Sigmoid colon (tissue), 6 donors: ENCODE measurements at regions not wholly inside any gene's neighbourhood (a gene's known extent, or its start where the extent isn't known, plus 50 kb on each side); places are given as distances from the start of the nearest gene placed in this dataset.
"Not testable (repeated sequence)": the region's sequence is repeated elsewhere in the genome, so short reads cannot be mapped to it uniquely, and the experiment has no call there.

ENCODE experiments used
- DNase-seq: peaks from one replicate; pipeline ENCODE4 v3.0.0-alpha.2; 2019
- H3K27ac ChIP-seq, 4 donors: fragments of 200-600 bp; sonication (generic); one replicate each; pipeline ENCODE4 v1.5.1; 2016 to 2019; ENCODE audit warnings: mild to moderate bottlenecking in 1 of 4
- H3K27me3 ChIP-seq, 3 donors: fragments of 200-600 bp; sonication (generic); one replicate each; pipeline ENCODE4 v1.5.1; 2019; ENCODE audit warnings: mild to moderate bottlenecking in 1 of 3
- H3K36me3 ChIP-seq, 4 donors: fragments of 200-600 bp; sonication (generic); one replicate each; pipeline ENCODE4 v1.5.1; 2016 to 2019
- H3K4me1 ChIP-seq, 4 donors: fragments of 200-600 bp; sonication (generic); one replicate each; pipeline ENCODE4 v1.5.1; 2017 to 2019
- H3K4me3 ChIP-seq, 4 donors: fragments of 200-600 bp; sonication (generic); one replicate each; pipeline ENCODE4 v1.5.1; 2017 to 2019; ENCODE audit warnings: mild to moderate bottlenecking in 2 of 4, moderate library complexity in 1 of 4
- H3K9me3 ChIP-seq, 4 donors: fragments of 200-600 bp in 3 of 4; sonication (generic) in 3 of 4; one replicate each; pipeline versions ENCODE4 v1.5.1 to v1.6.1; 2013 to 2019
- EP300 ChIP-seq, 4 donors: sonication (generic); formaldehyde crosslinking; IDR thresholded peaks; one replicate each; pipeline ENCODE4 v1.6.1; 2017; ENCODE audit warnings: antibody characterized with exemption in 4 of 4
- POLR2A ChIP-seq, 2 donors: fragments of 450-650 bp; IDR thresholded peaks; one replicate each; pipeline ENCODE4 v1.6.1; 2016; ENCODE audit warnings: antibody characterized with exemption in 2 of 2, mild to moderate bottlenecking in 2 of 2, moderate library complexity in 2 of 2
- POLR2AphosphoS5 ChIP-seq, 4 donors: sonication (generic); formaldehyde crosslinking; IDR thresholded peaks; one replicate each; pipeline ENCODE4 v1.6.1; 2017; ENCODE audit warnings: antibody characterized with exemption in 4 of 4
- WGBS, 2 donors: extraction: QIAGEN DNeasy Blood & Tissue Kit; methylation state at CpG; one replicate each; pipeline ENCODE4 v1.1.7; 2013; 5-methylcytosine and 5-hydroxymethylcytosine counted together
- intact Hi-C: fragments of 100-400 bp; cut with DNase I; formaldehyde crosslinking; loops from one replicate; pipeline ENCODE4 v1.15.1; 2023
- TF ChIP-seq, protein P1 (sequence below), 4 experiments: fragments of 450-650 bp in 3 of 4; fragments of 200-600 bp in 1 of 4; IDR thresholded peaks; one replicate each; pipeline ENCODE4 v1.5.1; 2016 to 2019; ENCODE audit warnings: antibody characterized with exemption in 4 of 4, mild to moderate bottlenecking in 3 of 4, moderate library complexity in 2 of 4
- donor health status: healthy with polysubstance abuse.
- donor health status: healthy.

DNA sequence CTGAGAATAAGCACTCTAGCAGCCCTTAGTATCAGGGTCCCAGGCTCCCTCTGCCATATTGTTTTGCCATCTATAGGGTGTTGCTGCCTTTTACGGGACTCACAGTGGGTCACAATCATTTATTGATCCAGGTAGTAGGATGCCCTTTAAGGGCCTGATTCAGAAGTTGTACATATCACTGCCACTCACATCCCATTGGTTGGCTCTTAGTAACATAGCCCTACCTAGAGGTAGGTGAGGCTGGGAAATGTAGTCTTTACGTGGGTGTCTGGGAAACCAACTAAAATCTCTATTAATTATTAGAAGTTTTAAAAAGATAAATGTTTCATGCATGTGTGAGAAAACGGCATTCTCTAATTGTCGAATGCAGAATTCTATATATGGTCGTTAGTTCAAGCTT lies 78.8 kb upstream of the ATP5PO start:
- no peak overlapping the region for H3K27ac ChIP-seq
- no peaks in the 10 kb centered on the region for H3K9me3 ChIP-seq
- no peaks in the 10 kb centered on the region for H3K27me3 ChIP-seq
- intact Hi-C loops = no loop called here
- TF ChIP-seq POLR2AphosphoS5 (IDR thresholded peaks at IDR 0.05) = no peak
- no peak for TF ChIP-seq POLR2A (IDR thresholded peaks at IDR 0.05)
- TF ChIP-seq, protein P1, sequence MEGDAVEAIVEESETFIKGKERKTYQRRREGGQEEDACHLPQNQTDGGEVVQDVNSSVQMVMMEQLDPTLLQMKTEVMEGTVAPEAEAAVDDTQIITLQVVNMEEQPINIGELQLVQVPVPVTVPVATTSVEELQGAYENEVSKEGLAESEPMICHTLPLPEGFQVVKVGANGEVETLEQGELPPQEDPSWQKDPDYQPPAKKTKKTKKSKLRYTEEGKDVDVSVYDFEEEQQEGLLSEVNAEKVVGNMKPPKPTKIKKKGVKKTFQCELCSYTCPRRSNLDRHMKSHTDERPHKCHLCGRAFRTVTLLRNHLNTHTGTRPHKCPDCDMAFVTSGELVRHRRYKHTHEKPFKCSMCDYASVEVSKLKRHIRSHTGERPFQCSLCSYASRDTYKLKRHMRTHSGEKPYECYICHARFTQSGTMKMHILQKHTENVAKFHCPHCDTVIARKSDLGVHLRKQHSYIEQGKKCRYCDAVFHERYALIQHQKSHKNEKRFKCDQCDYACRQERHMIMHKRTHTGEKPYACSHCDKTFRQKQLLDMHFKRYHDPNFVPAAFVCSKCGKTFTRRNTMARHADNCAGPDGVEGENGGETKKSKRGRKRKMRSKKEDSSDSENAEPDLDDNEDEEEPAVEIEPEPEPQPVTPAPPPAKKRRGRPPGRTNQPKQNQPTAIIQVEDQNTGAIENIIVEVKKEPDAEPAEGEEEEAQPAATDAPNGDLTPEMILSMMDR (IDR thresholded peaks at IDR 0.05) = no peak
- TF ChIP-seq EP300 (IDR thresholded peaks at IDR 0.05) = no peak
- no peaks in the 10 kb centered on the region for H3K36me3 ChIP-seq
- no peaks in the 10 kb centered on the region for H3K4me1 ChIP-seq
- no peak for DNase-seq
- WGBS, 2 donors = 86 to 87% methylated on average over 5 of the region's 5 CpGs
- no peak overlapping the region for H3K4me3 ChIP-seq

DNA sequence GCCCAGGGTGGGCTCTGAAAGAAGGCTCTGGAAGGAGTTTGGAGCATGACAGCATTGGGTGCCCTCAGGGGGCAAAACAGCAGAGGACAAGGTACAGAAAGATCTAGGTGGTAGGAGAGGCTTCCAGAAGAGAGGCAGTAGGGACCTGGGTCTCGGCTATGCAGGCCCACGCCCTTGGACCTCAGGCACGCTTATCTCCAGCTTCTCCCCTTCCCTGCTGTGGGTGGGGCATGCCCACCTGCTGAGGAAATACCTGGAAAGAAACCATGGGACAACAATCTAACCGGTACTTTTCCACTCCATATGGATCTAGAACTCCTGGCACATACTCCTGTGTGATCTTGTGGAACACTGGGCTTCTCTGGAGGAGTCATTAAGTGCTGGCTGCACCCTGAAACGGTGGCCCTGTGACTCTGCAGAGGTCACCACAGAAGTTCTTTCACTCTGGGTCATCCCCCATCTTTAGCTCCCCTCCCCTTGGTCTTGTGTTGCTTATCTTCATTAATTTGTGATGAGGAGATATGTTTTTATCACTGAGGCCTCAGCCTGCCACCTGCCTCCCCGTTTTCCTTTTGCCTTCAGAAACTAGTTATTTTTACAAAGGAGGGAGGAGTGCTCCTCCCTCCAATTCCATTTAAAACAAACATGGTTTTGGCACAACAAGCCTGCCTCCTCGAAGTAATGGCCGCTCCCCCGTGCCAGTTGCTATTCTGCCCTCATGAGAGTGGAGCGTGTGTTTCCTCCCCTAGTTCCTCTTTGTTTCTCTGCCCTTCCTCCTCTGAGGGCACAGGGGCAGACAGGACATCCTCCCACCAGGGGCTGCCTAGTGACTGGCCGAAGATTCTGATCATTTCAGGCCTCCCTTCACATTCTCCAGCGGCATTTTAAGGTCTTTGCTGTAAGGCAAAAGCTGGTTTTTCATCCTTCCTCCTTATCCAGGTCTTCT lies 78.0 kb upstream of the ATP5PO start:
- H3K4me1 ChIP-seq = no peaks in the 10 kb centered on the region
- H3K27ac ChIP-seq = no peak overlapping the region
- TF ChIP-seq, protein P1 (IDR thresholded peaks at IDR 0.05) = no peak
- TF ChIP-seq EP300 (IDR thresholded peaks at IDR 0.05) (no peak), POLR2AphosphoS5 (IDR thresholded peaks at IDR 0.05) (no peak), POLR2A (IDR thresholded peaks at IDR 0.05) (no peak)
- H3K27me3 ChIP-seq = no peaks in the 10 kb centered on the region
- H3K4me3 ChIP-seq = no peak overlapping the region
- no peaks in the 10 kb centered on the region for H3K9me3 ChIP-seq
- H3K36me3 ChIP-seq = no peaks in the 10 kb centered on the region
- no peak for DNase-seq
- 22 to 48% methylated on average over 12 of the region's 12 CpGs for WGBS, 2 donors
- intact Hi-C loops = no loop called here

DNA sequence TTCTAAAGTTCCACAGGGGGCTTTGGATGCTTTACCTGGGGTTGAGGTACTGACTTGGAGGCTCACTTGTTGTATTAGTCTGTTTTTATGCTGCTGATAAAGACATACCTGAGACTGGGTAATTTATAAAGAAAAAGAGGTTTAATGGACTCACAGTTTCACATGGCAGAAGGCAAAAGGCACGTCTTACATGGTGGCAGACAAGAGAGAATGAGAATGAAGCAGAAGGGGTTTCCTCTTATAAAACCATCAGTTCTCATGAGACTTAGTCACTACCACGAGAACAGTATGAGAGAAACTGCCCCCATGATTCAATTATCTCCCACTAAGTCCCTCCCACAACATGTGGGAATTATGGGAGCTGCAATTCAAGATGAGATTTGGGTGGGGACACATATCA lies 76.8 kb upstream of the ATP5PO start:
- intact Hi-C loops, H3K27me3 ChIP-seq, DNase-seq: not testable (repeated sequence)

DNA sequence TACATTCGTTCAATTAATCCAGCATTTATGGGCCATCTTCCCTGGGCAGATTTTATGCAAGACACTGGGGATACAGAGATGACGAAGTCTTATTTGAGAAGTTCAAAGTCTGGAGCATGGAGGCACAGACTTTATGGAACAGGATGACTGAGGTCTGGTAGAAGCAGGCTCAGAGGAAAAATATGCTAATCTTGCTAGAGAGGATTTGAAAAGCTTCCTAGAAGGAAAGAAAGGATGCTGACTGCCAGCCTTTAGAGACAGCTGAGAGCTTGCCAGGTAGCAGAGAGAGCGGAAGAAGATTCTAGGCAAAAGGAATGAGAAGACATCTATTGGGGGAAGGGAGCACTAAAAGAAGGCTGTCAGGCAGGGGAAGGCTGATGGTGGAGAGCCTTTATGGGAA lies 75.5 kb upstream of the ATP5PO start:
- Histone ChIP-seq H3K9me3 (no peaks in the 10 kb centered on the region), H3K4me3 (no peak overlapping the region)
- intact Hi-C loops = no loop called here

More for the DNA sequence above, 76.8 kb upstream of the ATP5PO start:
- H3K4me1 ChIP-seq, H3K36me3 ChIP-seq, H3K9me3 ChIP-seq, H3K4me3 ChIP-seq, H3K27ac ChIP-seq: not testable (repeated sequence)
- 65 to 90% methylated on average over 2 of the region's 2 CpGs for WGBS, 2 donors

DNA sequence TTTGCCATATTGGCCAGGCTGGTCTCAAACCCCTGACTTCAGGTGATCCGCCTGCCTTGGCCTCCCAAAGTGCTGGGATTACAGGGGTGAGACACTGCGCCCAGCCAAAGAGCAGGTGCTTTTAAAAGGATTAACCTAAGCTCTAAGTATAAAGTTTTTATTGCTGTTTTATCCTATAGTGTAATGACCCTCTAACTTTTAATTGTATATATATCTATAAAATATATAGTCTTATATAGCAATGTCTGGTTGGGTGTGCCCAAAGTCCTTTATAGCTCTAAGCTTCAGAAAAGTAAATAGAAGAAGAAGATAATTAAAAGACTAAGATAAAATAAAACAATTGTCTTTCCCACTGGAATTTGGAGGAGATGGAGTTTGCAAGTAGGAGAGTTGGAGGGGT lies 73.8 kb upstream of the ATP5PO start:
- 16 to 64% methylated on average over 2 of the region's 2 CpGs for whole genome bisulfite sequencing, 2 donors
- no peaks in the 10 kb centered on the region for H3K9me3 ChIP-seq
- DNase-seq = no peak
- H3K4me1 ChIP-seq = no peaks in the 10 kb centered on the region
- no peaks in the 10 kb centered on the region for H3K36me3 ChIP-seq
- no peak overlapping the region for H3K4me3 ChIP-seq
- H3K27me3 ChIP-seq = no peaks in the 10 kb centered on the region
- intact Hi-C loops = no loop called here
- H3K27ac ChIP-seq = no peak overlapping the region
- TF ChIP-seq POLR2A (IDR thresholded peaks at IDR 0.05) (no peak), EP300 (IDR thresholded peaks at IDR 0.05) (no peak), POLR2AphosphoS5 (IDR thresholded peaks at IDR 0.05) (no peak)

More for the DNA sequence above, 75.5 kb upstream of the ATP5PO start:
- no peaks in the 10 kb centered on the region for H3K36me3 ChIP-seq
- no peak for TF ChIP-seq EP300 (IDR thresholded peaks at IDR 0.05)
- WGBS, 2 donors = 49 to 86% methylated on average over 3 of the region's 3 CpGs
- no peak for DNase-seq
- no peaks in the 10 kb centered on the region for H3K27me3 ChIP-seq
- no peak overlapping the region for H3K27ac ChIP-seq
- no peaks in the 10 kb centered on the region for H3K4me1 ChIP-seq

DNA sequence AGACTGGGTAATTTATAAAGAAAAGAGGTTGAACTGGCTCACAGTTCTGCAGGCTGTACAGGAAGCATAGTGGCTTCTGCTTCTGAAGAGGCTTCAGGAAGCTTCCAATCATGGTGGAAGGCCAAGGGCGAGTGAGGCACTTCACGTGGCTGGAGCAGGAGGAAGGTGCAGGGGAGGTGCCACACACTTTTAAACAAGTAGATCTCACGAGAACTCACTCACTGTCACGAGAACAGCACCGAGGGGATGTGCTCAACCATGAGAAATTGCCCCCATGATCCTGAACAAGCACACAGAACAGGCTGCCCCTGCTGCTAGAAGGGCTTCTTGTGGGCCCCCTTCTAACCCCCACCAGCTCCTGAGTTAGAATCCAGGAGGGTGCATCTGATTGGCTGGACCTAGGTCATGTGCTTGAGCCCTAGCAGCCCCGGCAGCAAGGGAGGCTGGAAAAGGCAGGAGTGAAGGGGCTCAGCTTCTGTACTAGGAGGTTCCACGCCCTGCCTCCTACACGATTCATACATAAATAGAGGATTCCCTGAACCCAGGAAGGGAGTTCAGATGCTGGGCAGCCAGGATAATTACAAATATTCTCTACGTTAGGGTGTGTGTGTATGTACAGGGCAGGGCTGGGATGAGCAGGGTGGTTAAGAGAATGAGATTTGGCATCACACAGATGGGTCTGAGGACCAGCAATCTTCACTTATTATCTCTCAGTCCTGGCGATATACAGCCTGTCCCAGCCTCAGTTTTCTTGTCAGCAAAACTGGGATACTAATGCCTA lies 72.8 kb upstream of the ATP5PO start:
- intact Hi-C loops = no loop called here
- no peak for DNase-seq
- TF ChIP-seq, protein P1 (IDR thresholded peaks at IDR 0.05) = no peak
- no peak for TF ChIP-seq POLR2AphosphoS5 (IDR thresholded peaks at IDR 0.05)
- no peak for TF ChIP-seq POLR2A (IDR thresholded peaks at IDR 0.05)
- TF ChIP-seq EP300 (IDR thresholded peaks at IDR 0.05) = no peak
- no peaks in the 10 kb centered on the region for H3K9me3 ChIP-seq
- no peak overlapping the region for H3K4me3 ChIP-seq
- H3K27me3 ChIP-seq = no peaks in the 10 kb centered on the region
- no peak overlapping the region for H3K27ac ChIP-seq
- 72 to 84% methylated on average over 10 of the region's 10 CpGs for WGBS, 2 donors
- H3K4me1 ChIP-seq = no peaks in the 10 kb centered on the region
- no peaks in the 10 kb centered on the region for H3K36me3 ChIP-seq
